GM19467 (cell line): ENCODE measurements at regions not wholly inside any gene's neighbourhood (a gene's known extent, or its start where the extent isn't known, plus 50 kb on each side); places are given as distances from the start of the nearest gene placed in this dataset.

ENCODE experiments used
- ATAC-seq: cut with Tn5 transposase; IDR thresholded peaks from one replicate; pipeline ENCODE4 v1.9.1; 2021; ENCODE audit warnings: mild to moderate bottlenecking, moderate library complexity; ENCODE audit not compliant: unreplicated experiment

GRCh38 chr6:22017766-22018165, 279.1 kb downstream of the PRL start:
- no peak for ATAC-seq

- ATAC-seq: no peak
Observed at GRCh38 chr6:22019857-22020256, 277.0 kb downstream of the PRL start.

- no peak for ATAC-seq
Observed at GRCh38 chr6:22020299-22021003, 276.4 kb downstream of the PRL start.

GRCh38 chr6:22021966-22022365, 274.9 kb downstream of the PRL start:
- ATAC-seq: no peak

GRCh38 chr6:22023937-22024336, 272.9 kb downstream of the PRL start:
- ATAC-seq: no peak

GRCh38 chr6:22024973-22025467, 271.8 kb downstream of the PRL start:
- no peak for ATAC-seq

GRCh38 chr6:22025468-22026163, 271.2 kb downstream of the PRL start:
- no peak for ATAC-seq

- no peak for ATAC-seq
Observed at GRCh38 chr6:22026164-22026678, 270.6 kb downstream of the PRL start.

- no peak for ATAC-seq
Observed at GRCh38 chr6:22027040-22027725, 269.7 kb downstream of the PRL start.

- no peak for ATAC-seq
Observed at GRCh38 chr6:22028403-22029090, 268.3 kb downstream of the PRL start.

- ATAC-seq: no peak
Observed at GRCh38 chr6:22029171-22029570, 267.7 kb downstream of the PRL start.

GRCh38 chr6:22030730-22031619, 265.9 kb downstream of the PRL start:
- ATAC-seq: no peak

GRCh38 chr6:22035690-22036089, 261.1 kb downstream of the PRL start:
- ATAC-seq: no peak

- ATAC-seq: no peak
Observed at GRCh38 chr6:22036275-22036674, 260.6 kb downstream of the PRL start.

GRCh38 chr6:22036699-22037098, 260.1 kb downstream of the PRL start:
- ATAC-seq: no peak

GRCh38 chr6:22041797-22042480, 254.9 kb downstream of the PRL start:
- no peak for ATAC-seq

GRCh38 chr6:22042706-22043105, 254.1 kb downstream of the PRL start:
- no peak for ATAC-seq

- no peak for ATAC-seq
Observed at GRCh38 chr6:22043284-22043962, 253.4 kb downstream of the PRL start.
